Vagina (tissue), 2 donors: ENCODE measurements at regions not wholly inside any gene's neighbourhood (a gene's known extent, or its start where the extent isn't known, plus 50 kb on each side); places are given as distances from the start of the nearest gene placed in this dataset.

Source experiments
- POLR2A ChIP-seq, 2 donors: fragments of 450-650 bp; IDR thresholded peaks; one replicate each; pipeline ENCODE4 v1.6.1; 2017; ENCODE audit warnings: antibody characterized with exemption in 2 of 2, mild to moderate bottlenecking in 2 of 2, moderate library complexity in 2 of 2
- TF ChIP-seq, protein P1 (sequence below), 3 experiments: fragments of 450-650 bp in 2 of 3; fragments of 200-600 bp in 1 of 3; sonication (generic) in 1 of 3; IDR thresholded peaks; one replicate each; pipeline ENCODE4 v1.5.1; 2017 to 2019; ENCODE audit warnings: antibody characterized with exemption in 3 of 3, mild to moderate bottlenecking in 2 of 3, moderate library complexity in 2 of 3

DNA sequence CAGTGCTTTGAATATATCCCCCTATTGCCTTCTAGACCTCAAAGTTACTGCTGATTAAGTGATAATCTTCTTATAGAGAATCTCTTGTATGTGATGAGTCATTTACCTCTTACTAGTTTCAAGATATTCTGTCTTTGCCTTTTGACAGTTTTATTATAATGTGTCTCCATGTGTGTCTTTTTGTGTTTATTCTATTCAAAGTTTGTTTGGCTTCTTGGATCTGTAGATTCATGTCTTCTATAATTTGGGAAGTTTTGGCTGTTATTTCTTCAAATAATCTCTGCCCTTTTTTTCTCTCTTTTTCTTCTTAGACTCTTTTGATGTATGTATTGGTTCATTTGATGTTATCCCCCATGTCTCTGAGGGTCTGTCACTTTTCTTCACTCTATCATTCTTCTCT, 915.7 kb upstream of the GRIA3 start:
- TF ChIP-seq, protein P1, sequence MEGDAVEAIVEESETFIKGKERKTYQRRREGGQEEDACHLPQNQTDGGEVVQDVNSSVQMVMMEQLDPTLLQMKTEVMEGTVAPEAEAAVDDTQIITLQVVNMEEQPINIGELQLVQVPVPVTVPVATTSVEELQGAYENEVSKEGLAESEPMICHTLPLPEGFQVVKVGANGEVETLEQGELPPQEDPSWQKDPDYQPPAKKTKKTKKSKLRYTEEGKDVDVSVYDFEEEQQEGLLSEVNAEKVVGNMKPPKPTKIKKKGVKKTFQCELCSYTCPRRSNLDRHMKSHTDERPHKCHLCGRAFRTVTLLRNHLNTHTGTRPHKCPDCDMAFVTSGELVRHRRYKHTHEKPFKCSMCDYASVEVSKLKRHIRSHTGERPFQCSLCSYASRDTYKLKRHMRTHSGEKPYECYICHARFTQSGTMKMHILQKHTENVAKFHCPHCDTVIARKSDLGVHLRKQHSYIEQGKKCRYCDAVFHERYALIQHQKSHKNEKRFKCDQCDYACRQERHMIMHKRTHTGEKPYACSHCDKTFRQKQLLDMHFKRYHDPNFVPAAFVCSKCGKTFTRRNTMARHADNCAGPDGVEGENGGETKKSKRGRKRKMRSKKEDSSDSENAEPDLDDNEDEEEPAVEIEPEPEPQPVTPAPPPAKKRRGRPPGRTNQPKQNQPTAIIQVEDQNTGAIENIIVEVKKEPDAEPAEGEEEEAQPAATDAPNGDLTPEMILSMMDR (IDR thresholded peaks at IDR 0.05) = no peak
- TF ChIP-seq POLR2A (IDR thresholded peaks at IDR 0.05) = no peak
